ENCODE measurements at regions not wholly inside any gene's neighbourhood (a gene's known extent, or its start where the extent isn't known, plus 50 kb on each side); places are given as distances from the start of the nearest gene placed in this dataset.

DNA sequence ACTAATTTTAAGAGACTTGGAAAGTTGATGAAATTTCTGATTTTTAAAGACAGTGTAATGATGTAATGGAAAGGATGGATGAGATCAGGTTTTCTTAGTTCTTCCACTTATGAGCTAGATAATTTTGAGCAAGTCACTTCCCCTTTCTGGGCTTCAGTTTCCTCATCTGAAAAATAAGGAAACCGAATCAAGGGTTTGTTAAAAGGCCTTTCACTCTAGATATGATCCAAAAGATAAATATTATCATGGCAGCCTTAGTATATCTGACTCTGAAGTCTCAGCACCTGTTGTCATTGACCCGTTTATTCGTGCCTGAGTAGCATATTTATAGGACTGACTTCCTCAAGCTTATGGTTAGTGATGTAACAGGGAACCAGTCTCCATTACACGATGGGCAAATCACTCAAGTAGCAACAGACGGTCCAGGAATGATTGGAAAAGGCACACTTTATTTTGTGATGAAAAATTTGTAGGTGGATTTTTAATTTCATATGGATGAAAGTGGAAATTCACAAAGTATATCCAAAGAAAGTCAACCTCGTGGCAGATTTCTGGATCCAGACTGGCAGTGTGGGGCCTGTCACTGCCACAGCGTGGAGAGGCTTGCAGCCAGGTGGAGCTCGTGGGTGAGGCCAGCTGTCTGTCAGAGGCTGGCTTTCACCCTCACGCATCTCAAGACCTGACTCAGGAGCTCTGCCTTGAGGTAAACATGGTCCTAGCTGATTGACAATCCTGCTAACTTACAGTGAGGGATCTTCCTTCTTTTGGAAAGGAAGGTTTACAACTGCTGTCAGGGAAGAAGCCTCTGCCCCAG is 137.9 kb upstream of the CXCR4 start:
- TF ChIP-seq, protein P1, sequence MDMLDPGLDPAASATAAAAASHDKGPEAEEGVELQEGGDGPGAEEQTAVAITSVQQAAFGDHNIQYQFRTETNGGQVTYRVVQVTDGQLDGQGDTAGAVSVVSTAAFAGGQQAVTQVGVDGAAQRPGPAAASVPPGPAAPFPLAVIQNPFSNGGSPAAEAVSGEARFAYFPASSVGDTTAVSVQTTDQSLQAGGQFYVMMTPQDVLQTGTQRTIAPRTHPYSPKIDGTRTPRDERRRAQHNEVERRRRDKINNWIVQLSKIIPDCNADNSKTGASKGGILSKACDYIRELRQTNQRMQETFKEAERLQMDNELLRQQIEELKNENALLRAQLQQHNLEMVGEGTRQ (IDR thresholded peaks at IDR 0.05) = no peak
- no peak for TF ChIP-seq CTCF (IDR thresholded peaks at IDR 0.05)
- no peak for TF ChIP-seq POLR2A (IDR thresholded peaks at IDR 0.05; ENCODE audit: low read length)
- no peak for TF ChIP-seq PBX3 (IDR thresholded peaks at IDR 0.05)

Data from A549 (cell line).